ENCODE measurements at regions not wholly inside any gene's neighbourhood (a gene's known extent, or its start where the extent isn't known, plus 50 kb on each side); places are given as distances from the start of the nearest gene placed in this dataset.

DNA sequence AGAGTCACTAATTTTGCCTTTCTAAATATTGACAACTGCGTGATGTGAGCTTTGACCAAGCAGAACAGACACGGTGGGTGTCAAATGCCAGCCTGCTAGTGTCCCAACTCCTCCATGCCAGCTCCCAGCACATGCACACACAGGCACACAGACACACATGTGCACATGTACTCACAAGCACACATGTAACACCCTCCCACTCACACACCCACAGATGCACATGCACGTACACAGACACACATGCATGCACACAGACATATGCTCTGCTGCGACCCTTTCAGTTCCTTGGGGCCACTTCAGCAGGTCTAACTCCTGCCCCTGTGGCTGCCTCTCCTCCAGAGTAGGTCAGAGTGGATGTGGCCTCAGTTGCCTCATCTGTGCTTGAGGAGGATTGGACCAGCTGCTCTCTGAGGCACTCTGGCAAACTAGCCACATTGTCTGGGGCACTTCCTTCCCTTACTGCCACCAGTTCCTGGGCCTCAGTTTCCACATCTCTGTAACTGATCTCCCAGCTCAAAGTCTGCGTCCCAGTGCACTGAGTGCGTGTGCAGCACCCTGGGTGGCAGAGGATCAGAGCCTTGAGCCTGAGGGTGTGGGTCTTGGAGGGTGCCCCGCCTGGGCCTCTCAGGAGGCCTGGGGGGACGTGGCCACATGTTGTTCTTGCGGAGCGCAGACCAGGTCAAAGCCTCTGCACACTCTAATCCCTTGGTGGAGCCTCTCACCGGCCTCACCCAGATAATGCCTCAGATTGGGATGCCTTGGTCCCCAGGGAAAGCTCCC is 55.0 kb upstream of the PRR23E start:
- no peak for DNase-seq

DNA sequence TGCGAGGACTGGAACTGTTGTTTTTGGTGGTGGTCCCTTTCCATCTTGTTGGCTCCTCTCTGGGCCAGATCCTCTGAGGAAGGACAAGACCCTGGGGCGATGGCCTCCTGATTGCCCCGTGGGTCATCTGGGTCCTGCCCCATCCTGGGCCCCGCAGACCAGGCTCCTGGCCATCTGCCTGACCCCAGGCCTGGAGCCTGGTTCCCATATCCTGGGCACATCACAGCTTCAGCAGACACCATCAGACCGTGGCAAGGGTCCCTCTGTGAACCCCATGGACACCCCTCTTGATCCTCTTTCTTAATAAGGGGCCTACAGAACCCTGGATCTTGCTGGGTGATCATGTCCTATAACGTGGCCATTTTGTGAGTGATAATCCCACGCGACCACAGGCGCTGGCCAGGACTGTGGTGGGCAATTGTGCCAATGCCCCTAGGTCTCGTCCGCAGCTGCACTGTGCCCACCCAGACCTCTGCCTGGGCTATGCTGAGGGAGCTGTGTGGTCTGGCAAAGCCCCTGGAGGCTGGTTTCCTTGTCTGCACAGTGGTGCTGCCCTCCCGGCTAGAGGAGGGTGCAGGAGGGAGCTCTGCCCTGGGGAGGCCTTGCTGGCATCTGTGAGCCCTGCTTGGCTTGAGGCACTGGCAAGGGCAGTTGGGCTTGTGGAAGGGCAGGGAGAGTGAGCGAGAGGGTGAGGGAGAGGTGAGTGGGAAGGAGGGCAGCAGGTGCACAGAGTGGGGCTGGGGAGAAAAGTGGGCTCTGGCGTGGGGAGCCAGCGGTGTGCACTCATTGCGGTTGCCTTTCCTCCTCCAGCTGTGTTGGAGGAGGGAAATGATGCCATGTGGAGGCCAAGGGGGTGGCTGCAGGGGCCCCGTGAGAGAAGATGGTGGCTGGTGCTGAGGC is 53.1 kb upstream of the PRR23E start:
- DNase-seq = no peak

GRCh38 chr3:127140501-127141460 is 52.1 kb upstream of the PRR23E start:
- DNase-seq = no peak

GRCh38 chr3:127141921-127142730 is 50.8 kb upstream of the PRR23E start:
- DNase-seq = no peak

Data from right hindlimb (tissue), 1 donor.